ENCODE measurements at regions not wholly inside any gene's neighbourhood (a gene's known extent, or its start where the extent isn't known, plus 50 kb on each side); places are given as distances from the start of the nearest gene placed in this dataset.
A peak's percentile ranks its signal among the peaks of the same experiment; 100 is the strongest.

DNA sequence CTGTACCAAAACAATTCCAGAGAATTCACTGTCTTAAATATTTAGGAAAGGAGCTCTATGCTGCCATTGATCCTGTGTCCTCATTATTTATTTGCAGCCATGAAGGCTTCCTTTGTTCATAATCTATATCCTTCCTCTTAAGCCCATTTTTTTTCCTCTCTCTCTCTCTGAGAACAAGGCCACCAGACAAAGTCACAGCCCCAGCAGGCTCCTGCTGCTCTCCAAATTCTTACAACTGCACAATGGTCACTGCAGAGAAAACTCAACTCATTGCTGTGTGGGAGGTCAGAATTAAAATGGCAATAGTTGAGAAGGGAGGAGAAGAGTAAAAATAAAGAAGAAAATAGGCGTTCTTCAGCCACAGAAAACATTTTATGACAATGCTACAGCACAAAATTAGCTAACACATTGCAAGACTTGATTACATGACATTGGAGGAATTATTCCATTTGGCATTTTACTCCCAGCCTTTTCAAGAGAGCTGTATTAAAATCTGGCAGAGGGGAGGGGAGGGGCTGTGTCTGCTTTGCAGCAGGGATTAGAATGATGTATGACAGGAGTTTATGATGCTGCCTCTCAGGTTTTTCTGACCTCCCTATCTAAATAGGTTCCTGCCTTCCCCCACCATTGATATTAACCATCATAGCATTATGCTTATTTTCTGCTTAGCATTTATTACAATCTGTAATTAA is 399.7 kb upstream of the THBS1 start:
- no peak for DNase-seq (ENCODE audit: low spot score)

DNA sequence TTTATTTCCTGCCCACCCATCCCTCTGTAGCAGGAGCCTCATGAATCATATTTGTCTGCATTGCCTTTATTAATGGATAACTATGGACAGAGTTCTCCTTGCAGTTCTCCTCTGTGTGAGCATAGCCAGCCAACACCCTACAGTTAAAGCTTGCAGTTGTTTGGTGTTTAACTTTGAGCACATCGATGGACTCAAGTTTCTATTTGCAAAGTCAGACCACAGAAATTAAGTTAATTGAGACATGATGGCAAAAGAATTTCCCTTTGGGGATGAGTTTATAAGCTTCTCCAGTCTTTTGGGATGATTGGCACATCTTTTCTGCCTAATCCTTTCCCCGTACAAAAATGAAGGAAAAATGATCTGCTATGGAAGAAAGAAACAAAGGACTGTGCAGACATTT is 398.9 kb upstream of the THBS1 start:
- no peak for DNase-seq (ENCODE audit: low spot score)

DNA sequence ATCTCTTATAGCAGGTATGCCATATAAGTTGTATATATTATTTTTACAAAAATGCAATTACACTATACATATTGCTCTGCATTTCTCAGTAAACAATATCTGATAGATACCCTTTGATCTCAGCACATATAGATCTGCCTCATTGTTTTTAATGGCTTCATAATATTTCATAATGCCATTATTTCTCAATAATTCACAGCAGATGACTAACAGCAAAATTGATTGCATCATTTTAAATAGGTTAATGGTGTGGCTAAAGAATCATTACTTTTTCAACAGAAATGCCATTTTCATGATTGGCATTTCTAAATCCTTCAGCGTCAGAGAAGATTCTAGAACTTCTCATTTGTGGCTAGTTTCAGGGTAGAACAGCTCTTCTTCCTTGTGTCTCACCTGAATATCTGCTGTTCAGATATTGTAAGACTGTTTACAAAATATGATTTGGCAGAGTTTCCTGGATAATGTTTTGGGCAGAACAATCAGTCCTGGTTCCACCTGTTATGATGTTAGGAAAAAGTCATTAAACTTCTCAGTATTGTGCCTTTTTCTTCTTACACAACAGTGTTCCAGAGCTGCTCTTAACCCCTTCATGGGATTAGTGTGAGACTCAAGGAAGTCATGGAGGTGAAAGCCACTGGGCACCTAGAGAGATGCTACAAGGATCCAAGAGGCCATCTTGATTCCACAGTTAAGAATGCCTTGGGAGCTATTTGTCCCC is 397.6 kb upstream of the THBS1 start:
- DNase-seq (ENCODE audit: low spot score), result no peak

GRCh38 chr15:39184701-39185390 is 396.0 kb upstream of the THBS1 start:
- no peak for DNase-seq (ENCODE audit: low spot score)

DNA sequence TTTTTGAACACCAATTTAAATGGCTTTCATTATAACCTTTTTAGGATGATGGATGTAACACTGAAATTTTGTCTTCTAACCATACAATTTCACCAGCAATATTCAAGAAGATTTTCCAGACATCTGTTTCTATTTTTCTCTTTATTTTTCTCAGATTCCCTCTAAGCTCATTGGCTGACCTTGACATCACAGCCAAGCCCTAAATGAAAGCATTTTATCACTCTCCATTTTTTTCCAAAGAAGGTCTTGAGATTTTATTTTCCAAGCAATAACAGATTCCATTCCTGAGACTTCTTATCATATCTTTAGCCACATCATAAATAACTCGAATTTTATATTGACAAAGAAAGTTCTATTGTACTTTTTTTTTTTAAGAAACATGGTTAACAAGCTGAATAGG is 392.6 kb upstream of the THBS1 start:
- no peak for DNase-seq (ENCODE audit: low spot score)

DNA sequence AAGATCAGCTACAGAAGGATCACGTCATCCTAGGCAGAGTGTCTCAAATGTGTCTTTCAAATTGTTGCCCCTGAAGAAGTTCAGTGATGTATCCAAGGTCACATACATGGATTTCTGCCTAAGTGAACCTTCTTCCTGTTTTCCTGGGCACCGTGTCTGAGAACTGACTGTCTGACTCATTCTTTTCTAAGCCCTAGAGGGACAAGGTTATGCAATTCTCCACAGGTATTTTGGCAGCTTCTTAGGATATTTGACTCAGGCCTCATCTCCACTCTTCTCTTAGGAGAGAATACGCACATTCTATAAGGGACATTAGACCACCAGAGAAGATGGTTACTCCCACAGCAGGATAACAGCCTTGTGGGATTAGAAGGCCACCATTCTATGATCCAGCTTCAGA is 391.9 kb upstream of the THBS1 start:
- no peak for DNase-seq (ENCODE audit: low spot score)

DNA sequence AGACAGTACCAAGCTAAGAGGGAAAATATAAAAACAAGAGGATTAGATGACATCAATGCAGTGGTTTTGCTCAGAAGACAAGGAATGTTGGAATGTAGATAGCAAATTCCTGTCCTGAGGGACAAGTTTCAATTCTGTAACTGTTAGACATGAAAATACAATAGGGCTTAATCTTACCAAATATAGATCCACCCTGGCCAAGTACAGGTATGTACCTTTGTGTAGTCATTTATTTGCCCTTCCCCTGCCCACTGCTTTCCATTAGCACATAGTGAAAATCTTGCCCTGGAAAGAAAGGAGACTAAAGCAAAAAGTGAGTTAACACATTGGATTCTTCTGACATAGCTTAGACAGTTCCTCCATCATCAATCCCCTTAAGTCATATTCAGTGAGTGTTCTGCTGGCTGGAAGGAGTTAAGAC is 389.0 kb upstream of the THBS1 start:
- DNase-seq (ENCODE audit: low spot score), result no peak

DNA sequence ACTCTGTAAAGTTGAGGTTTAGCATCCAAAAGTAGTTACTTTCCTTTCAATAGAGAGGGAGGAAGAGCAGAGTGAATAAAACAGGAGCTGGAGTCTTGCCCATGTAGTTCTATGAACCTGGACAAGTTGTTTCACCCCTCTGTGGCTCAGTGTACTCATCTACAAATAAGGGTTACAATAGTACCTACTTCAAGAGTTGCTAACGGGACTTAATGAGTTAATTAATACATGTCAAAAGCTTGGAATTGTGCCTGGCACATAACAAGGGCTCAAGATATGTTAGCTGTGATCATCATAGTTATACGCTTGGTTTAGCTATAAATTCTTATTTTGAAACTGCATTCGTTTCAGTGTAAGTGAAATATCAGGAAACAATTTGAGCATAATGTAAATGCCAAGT is 388.5 kb upstream of the THBS1 start:
- DNase-seq (ENCODE audit: low spot score), result no peak

DNA sequence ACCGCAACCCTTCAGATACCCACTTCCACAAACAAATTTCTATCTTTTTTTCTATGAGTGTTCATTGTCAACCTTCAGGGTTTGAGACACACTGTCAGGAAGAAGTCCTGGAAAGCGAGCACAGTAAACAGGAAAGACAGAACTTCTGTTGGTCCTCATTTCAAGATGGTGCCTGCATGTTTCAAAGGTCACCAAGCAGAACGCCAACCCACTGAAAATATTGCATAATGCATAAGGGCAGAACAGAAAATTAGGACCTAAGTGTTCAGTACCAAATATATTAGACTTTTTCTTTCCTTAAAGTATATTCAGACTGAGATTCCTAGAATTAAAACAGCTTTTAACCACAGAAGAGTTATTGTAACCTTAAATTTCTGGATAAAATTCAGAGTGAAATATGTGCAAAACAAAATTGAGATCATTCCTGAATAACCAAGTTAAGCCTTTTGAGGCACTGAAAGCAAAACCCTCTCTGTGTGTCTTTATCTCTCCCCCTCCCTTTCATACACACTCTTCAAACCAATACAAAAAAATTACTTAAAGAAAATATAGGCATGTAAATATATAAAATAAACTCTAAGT is 387.8 kb upstream of the THBS1 start:
- no peak for DNase-seq (ENCODE audit: low spot score)

DNA sequence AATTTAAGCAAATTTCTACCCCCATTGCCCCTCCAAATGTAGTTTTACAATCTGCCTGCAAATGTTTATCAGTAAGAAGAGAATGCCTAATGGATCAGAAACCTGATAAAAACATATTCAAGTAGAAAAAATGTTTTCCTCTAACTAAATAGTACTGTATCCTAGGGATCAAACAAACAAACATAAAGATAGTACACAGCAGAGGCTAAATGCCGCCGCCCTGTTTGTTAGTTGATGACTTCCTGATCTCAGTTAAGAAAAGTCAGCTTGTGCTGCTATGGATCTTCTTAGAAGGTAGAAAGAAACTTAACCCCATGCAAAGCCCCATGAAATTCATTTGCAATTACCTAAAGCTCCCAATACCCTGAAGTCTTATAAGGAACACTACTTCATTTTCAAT is 387.3 kb upstream of the THBS1 start:
- DNase-seq (ENCODE audit: low spot score), result no peak

DNA sequence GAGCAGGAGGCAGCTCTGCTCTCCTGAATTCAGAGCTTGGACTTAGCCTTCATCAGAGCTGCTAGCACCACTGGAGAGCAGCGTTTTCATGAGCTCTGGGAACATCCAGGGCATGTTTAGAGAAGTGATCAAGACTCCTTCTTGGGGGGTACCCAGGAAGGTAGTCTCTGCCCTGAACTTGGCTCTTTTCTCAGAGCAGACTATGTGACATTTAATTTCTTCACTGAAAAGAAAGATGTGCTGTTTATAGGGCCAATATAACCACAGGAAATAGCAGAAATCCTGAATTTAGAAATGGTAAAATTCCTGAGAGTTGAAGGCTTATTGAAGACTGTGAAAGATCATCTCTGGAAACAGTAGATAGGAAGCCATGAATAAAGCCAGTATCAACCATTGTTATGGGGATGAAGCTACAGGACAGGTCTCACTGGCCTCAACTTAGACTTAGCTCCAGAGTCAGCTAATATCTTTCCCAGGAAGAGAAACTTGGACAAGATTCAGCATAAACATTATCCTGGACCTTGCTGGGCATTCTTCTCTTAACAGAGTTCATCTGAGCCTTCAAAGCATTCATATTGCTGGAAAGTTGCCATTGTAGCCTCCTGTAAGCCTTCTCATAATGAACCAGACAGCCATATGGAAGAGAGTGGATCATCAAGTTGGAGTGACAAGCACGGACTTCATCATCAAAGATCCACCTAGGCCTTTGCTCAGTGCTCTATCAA is 386.6 kb upstream of the THBS1 start:
- no peak for DNase-seq (ENCODE audit: low spot score)

- DNase-seq (ENCODE audit: low spot score), result peak; percentile 51
Observed at GRCh38 chr15:39195961-39196486, 384.9 kb upstream of the THBS1 start.

GRCh38 chr15:39198044-39199000 is 382.6 kb upstream of the THBS1 start:
- DNase-seq (ENCODE audit: low spot score), result no peak

- no peak for DNase-seq (ENCODE audit: low spot score)
Observed at GRCh38 chr15:39199076-39199475, 381.8 kb upstream of the THBS1 start.

DNA sequence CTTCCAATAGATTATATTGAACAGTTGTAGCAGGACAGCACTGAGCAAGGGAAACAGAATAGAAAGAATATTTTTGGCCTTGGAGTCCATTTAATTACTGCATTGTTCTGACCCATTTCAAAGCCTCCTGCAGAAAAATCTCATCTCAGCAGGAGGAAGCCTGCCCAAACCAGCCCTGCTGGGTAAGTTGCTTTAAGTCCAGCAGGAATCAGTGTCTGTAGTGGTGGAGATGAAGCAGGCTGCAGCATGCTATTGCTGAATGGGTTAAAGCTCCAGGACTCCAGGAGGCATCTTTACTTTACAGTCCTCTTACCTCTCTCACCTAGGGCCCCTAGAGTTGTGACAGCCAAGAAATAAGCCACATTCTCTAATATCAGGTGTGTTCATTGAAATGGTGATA is 380.3 kb upstream of the THBS1 start:
- DNase-seq (ENCODE audit: low spot score), result no peak

GRCh38 chr15:39202641-39203040 is 378.2 kb upstream of the THBS1 start:
- DNase-seq (ENCODE audit: low spot score), result no peak

DNA sequence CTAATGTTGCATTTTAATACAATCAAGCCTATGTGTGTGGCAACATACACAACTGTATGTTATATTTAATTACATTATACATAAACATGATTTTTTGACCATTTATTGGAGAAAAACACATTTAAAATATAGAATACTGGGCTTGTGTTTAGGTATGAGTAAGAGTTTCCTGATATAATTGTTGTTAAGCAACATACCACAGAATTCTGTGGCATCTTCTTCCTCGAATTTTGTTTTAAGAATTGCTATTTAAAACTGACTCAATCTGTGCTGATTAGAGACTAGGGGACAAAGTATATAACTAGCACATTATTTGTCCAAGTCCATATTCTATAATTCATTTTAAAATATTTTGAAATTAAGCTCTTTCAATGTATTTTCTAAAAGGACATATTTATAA is 376.8 kb upstream of the THBS1 start:
- DNase-seq (ENCODE audit: low spot score), result no peak

- no peak for DNase-seq (ENCODE audit: low spot score)
Observed at GRCh38 chr15:39205081-39205480, 375.8 kb upstream of the THBS1 start.

DNA sequence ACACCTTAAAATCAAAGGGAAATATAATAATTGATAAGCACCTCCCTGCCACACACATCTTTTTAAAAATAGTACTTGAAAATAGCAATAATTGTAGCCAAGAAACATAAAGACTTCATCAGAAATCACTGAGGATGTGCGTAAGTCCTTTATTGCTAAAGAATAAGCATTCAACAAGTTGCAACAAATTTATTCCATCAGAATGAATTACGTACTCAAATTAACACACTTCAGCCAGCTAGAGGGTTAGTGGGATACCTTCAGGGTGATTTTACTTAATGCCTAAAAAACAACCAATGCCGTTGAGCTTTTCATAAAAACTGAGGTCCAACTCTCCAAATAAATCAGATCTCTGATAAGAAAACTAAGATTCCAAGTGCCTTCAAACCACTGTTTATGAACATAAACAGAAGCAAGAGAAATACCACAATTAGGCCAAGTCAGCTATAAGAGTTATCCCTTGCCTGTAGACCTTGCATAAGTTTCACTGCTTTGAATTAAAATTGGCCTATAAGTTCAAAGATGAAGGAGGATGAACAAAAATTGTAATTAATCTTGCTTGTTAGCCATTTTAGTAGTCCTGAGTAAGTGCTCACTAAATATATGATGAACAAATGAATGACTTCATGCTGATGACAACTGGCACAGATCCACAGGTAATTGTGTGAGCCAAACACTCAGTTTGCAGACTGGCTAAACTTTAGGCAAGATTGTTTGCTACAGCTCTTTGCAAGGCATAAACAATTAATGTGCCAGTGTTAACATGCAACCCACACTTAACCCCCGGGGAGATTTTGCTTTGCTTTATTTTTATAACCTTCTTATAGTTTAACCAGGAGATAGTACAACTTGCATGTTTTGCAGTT is 375.1 kb upstream of the THBS1 start:
- no peak for DNase-seq (ENCODE audit: low spot score)

Measured in AG08396 (cell line).